22Rv1 (cell line): ENCODE measurements at regions not wholly inside any gene's neighbourhood (a gene's known extent, or its start where the extent isn't known, plus 50 kb on each side); places are given as distances from the start of the nearest gene placed in this dataset.

Experiments
- CTCF ChIP-seq: fragments of 450-650 bp; IDR thresholded peaks from 2 replicates; pipeline ENCODE4 v1.5.1; 2017; ENCODE audit warnings: mild to moderate bottlenecking
- ZFX ChIP-seq: fragments of 450-650 bp; IDR thresholded peaks from 2 replicates; pipeline ENCODE4 v1.6.1; 2017; ENCODE audit warnings: antibody characterized with exemption, borderline replicate concordance

DNA sequence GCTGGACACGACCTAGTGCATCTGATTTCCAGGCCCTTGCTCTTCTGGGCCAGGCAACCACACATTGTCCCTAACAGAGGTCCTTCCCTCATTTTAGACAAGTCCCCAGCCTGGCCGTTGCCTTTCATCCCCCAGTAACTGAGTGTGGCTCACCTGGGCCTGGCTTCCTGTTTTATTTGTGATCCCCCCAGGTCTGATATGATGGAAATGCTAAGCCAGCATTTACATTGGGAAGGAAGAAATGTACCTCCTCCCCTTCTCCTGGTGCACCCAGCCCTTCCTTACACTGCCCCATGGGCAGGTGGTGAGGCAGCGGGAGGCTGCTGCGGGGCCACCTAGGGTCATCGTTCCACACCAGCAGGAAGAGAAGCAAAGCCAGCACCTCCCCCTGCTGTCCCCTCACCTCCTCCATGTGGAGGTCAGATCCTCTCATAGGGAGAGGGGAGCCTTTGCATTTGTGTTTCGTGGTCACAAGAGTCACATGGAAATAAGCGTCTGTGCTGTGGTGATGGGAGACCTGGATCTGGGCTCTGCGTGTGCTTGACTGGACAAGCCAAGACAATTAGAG, 108.8 kb downstream of the GLRX3 start:
- no peak for TF ChIP-seq CTCF
- TF ChIP-seq ZFX, result no peak
